RWPE1 (cell line): ENCODE measurements at regions not wholly inside any gene's neighbourhood (a gene's known extent, or its start where the extent isn't known, plus 50 kb on each side); places are given as distances from the start of the nearest gene placed in this dataset.
"Not testable (repeated sequence)": the region's sequence is repeated elsewhere in the genome, so short reads cannot be mapped to it uniquely, and the experiment has no call there.

Source experiments
- CTCF ChIA-PET: fragments of 350-600 bp; sonication (Branson Sonifier 250); formaldehyde crosslinking; extraction: SDS; loops from one replicate; lab custom pipeline; 2021; lab: Yijun Ruan, JAX
- POLR2A ChIA-PET: fragments of 400-600 bp; formaldehyde crosslinking; extraction: SDS; loops from one replicate; lab custom pipeline; 2020; ENCODE audit warnings: antibody characterized with exemption; ENCODE audit not compliant: low non-redundant PET; lab: Yijun Ruan, JAX
- DNase-seq: peaks from one replicate; pipeline ENCODE4 v3.0.0; 2012; ENCODE audit warnings: low spot score
- H3K27ac ChIP-seq: fragments of 450-650 bp; 2 replicates; pipeline ENCODE4 v1.5.1; 2017

DNA sequence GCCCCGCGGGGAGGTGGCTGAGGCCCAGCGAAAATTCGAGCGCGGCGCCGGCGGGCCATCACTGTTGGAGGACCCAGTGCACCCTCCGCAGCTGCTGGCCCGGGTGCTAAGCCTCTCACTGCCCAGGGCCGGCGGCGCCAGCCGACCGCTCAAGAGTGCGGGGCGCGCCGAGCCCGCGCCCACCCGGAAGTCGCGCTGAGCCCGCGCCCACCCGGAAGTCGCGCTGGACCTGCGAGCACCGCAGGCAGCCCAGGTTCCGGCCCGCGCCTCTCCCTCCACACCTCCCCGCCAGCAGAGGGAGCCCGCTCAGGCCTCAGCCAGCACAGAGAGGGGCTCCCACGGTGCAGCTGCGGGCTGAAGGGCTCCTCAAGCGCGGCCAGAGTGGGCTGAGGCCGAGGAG, 165.5 kb upstream of the BDP1 start:
- peak overlapping the region; percentile 54 for H3K27ac ChIP-seq
- CTCF ChIA-PET, POLR2A ChIA-PET, DNase-seq: not testable (repeated sequence)

DNA sequence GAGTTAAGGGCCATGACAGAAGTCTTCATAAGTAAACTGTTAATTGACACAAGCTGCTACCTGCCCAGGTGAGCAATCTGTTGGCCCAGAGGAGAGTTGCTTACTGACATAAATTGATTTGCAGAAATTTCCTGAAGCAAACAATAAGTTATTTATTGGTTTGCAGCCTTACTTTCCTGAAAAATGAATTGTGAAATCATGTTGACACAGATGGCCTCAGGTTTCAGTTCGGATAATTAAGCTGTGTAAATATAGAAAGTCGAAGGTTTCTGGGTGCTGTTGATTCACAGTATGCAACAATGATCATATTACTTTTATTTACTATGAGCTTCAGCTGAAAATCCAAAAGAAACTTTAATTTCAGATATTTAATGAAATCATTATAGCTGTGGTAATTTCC, 164.5 kb upstream of the BDP1 start:
- DNase-seq, POLR2A ChIA-PET, CTCF ChIA-PET, H3K27ac ChIP-seq: not testable (repeated sequence)
